B cell (primary cell): ENCODE measurements at regions not wholly inside any gene's neighbourhood (a gene's known extent, or its start where the extent isn't known, plus 50 kb on each side); places are given as distances from the start of the nearest gene placed in this dataset.

Experiments
- CTCF ChIP-seq: fragments of 200-600 bp; IDR thresholded peaks from one replicate; pipeline ENCODE4 v1.8.0; 2022; ENCODE audit warnings: antibody characterized with exemption, mild to moderate bottlenecking
- EZH2 ChIP-seq: IDR thresholded peaks from 2 replicates; pipeline ENCODE4 v1.6.1; 2012; ENCODE audit warnings: borderline replicate concordance, low read depth, mild to moderate bottlenecking, moderate library complexity, low read length; ENCODE audit not compliant: insufficient read depth, poor library complexity, severe bottlenecking

GRCh38 chr2:45233301-45233700 is 224.0 kb upstream of the SIX2 start:
- TF ChIP-seq CTCF (no peak), EZH2 (no peak)
